ENCODE measurements at regions not wholly inside any gene's neighbourhood (a gene's known extent, or its start where the extent isn't known, plus 50 kb on each side); places are given as distances from the start of the nearest gene placed in this dataset.

DNA sequence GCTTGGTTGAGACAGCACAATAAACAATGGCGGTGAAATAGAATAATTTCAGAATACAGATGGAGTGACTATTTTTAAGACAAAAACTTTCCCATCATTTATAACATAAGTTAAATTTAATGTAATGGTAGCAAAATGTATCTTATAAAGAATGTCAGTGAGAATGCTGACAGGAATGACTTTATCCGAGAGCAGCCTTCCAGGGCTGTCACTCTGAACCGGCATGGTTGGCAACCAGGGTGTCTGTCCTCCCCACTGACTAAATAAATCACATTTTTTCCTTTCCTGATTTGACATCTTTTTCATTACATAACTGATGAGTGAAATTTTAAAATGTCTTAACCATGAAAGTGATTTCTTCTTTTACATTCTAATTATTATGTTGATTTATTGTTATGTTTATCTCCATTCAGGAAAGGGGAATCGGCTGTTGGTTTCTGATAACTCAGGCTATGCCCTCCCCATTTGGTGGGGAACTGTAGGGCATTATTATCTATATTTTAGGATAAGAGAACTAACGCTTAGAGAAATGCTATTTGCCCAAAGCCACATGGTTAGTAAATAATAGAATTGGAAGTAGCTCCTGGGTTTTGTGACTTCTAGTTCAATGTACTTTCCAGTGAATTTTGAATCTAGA, 109.2 kb upstream of the OGFRL1 start:
- in situ Hi-C loops (cut with HindIII; ENCODE audit: low sequenced_read_pairs) = no loop called here

DNA sequence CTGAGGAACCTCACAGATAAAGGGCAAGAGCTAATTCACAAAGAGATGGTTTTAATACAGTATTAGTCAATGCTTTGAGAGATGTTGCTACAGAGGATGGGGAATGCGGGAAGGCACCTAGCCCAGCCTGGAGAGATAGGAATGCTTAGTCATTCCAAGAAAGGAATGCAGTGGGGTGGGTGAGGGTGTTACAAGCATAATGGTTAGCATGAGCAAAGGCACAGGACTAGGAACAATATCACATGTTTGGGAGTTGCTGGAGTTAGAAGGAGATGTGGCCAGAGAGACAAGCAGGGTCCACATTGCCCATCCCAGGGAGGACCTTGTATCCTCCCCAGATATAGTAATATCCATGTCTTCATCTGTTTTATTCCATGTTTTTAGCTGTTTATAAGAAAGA, 107.0 kb upstream of the OGFRL1 start:
- in situ Hi-C loops (cut with HindIII; ENCODE audit: low sequenced_read_pairs) = no loop called here
- no peak for DNase-seq (ENCODE audit: low spot score)

More for the DNA sequence above, 109.2 kb upstream of the OGFRL1 start:
- DNase-seq (ENCODE audit: low spot score) = no peak

DNA sequence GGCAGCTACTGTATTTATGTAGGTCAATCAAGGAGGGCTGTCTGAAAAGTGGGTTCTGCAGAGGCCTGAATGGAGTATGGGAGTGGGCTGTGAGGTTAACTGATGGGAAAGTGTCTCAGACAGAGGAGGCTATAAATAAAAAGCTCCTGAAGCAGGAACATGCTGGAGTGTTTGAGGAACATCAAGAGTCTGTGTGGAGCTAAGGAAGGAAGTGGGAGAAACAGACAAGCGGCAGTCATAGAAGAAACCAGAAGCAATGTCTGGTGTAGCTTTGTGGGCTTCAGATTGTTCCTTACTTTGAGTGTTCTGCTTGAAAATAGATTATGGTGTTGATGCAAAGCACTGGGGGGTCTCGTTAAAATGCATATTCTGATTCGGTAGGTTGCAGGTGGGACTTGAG, 101.5 kb upstream of the OGFRL1 start:
- in situ Hi-C loops (cut with HindIII; ENCODE audit: low sequenced_read_pairs) = no loop called here
- no peak for DNase-seq (ENCODE audit: low spot score)

DNA sequence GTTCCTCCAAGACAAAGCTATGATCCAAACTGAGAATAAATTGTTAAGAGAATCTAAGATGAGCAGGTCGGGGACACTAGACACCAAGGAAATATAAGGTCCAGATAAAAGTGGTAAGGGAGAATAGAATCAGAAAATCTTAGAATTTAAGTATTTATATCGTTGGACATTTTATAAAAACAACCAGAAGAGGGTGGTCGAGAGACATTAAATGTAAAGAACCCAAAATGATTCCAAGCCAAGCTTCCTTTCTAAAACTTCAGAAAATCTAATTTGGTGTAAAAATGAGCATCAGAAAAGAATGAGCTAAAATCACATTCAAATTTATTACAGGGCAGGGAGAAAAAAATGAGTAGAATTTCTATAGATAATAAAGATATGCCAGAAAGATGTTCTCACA, 97.8 kb upstream of the OGFRL1 start:
- in situ Hi-C loops (cut with HindIII; ENCODE audit: low sequenced_read_pairs) = no loop called here
- DNase-seq (ENCODE audit: low spot score) = peak; percentile 60

DNA sequence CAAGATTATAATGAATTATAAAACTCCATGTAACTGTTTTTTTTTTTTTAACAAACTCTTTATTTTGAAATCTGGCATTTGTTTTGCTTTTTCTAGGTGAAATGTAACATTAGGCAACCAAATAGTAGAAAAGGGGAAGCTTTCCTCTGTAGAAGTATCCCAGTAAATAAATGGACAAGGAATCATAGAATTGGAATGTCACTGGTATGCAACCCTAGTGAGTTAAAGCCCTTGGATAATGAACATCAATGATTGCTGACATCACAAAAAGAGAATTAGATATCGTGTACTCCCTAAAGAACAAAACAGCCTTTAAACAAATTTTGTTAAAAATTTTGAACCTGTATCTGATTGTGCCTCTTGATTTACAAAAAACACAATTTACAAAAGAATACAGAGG, 93.9 kb upstream of the OGFRL1 start:
- in situ Hi-C loops (cut with HindIII; ENCODE audit: low sequenced_read_pairs) = no loop called here
- DNase-seq (ENCODE audit: low spot score) = no peak

DNA sequence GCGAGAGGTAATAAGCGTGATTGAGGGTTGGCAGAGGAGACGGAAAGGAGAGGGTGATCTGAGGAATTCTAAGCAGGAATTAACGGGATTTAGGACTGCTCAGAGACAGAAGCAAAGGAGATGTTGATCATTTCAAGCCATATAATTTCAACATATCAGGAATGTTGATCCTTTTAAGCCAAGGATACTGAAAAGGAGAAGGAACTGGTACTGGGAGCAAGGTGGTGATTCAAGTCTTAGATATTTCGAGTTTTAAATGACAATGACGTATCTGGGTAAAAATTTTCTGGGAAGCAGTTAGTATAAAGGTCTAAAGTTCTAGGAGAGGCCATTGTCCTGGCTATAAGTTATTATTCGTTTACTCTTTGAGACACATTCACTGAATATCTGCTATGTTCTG, 91.3 kb upstream of the OGFRL1 start:
- in situ Hi-C loops (cut with HindIII; ENCODE audit: low sequenced_read_pairs) = no loop called here
- DNase-seq (ENCODE audit: low spot score) = no peak

DNA sequence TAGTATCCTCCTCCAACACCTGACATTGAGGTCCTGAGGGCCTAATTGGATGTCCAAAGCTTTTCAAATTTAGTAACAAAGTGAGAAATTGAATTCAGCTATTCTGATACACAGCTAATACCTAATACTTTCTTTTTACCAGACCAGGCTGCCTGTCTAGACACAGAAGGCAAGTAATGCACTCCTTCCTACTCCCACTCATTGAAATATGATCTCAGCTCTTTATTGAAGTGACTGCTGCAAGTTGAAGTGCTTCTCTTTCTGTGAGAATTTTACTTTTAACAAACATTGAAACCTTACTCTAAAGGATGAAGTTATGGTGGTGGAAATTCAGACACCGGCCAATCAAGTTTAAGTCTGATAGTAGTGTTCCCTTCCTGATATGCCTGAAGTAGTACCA, 90.8 kb upstream of the OGFRL1 start:
- in situ Hi-C loops (cut with HindIII; ENCODE audit: low sequenced_read_pairs) = no loop called here
- DNase-seq (ENCODE audit: low spot score) = no peak

DNA sequence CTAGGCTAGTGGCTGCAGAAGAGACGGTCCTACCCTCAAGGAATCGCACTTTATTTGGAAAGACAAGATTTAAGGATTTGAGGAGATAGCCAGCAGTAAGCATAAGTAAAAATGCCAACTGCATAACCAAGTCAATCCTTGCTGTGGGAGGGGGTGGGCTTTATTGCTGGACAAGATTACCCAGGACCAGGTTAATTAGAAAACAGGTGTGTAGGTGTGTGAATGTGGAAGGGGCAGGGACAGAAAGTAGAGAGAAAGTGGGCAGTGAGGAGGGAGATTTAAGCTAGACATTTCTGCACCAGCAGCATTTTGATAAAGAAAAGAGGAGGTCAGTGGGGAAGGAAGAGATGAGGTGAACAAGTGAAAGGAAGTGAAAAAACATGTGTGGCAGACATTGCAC, 89.7 kb upstream of the OGFRL1 start:
- in situ Hi-C loops (cut with HindIII; ENCODE audit: low sequenced_read_pairs) = no loop called here
- DNase-seq (ENCODE audit: low spot score) = no peak

DNA sequence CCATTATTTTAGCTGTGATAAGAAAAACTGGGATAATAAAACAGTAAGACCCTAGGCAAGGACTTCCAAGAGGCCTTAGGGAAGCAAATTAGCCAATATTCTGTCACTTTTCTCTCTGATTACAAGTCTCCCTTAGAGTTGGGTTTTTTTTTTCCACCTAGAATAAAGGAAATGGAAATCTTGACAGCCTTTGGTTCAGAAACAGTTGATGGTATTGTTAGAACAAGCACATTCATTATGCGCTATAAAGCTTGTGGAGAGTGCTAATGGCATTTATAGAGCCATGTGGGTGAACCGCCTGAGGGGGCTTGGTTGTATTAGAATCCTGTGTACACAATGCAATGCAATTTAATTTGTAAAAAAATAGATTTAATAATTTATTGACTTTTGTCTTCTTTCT, 88.9 kb upstream of the OGFRL1 start:
- no peak for DNase-seq (ENCODE audit: low spot score)
- in situ Hi-C loops (cut with HindIII; ENCODE audit: low sequenced_read_pairs) = no loop called here

DNA sequence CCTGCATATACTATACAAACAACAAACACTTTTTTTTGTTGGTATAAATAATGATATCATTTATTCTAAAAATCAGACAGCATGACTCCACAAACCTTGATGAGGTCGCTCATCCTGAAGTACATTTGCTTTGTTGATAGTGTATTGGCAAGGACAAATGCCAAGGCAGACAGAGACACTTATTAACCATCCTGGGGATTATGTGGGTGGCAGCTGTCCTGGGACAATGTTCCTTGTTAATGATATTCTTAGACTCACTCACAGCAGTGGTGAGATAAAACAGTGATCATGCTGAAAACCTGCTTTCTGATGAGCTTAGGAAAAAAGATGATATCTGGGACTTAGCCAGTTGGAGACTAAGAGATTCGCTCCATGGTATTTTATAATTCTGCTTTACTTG, 85.4 kb upstream of the OGFRL1 start:
- DNase-seq (ENCODE audit: low spot score) = peak; percentile 39
- in situ Hi-C loops (cut with HindIII; ENCODE audit: low sequenced_read_pairs) = no loop called here

DNA sequence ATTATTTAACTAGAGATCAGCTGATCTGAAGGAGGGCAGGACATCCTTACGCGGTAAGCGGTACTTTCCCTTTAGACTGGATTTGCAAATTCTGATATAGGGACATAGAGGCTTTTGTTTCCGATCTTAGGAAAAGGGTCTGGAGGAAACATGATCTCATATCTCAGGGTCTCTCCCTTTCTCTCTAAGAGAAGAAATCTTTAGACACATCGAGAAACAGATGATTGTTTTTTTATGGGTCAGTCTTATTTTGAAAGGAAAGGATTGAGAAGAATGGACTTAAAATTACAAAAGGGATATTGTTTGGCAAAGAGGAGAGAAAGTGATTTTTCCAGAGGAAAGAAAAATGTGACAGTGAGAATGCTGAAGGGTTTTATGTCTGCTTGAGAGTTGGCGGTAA, 83.9 kb upstream of the OGFRL1 start:
- no peak for DNase-seq (ENCODE audit: low spot score)
- in situ Hi-C loops (cut with HindIII; ENCODE audit: low sequenced_read_pairs) = no loop called here

DNA sequence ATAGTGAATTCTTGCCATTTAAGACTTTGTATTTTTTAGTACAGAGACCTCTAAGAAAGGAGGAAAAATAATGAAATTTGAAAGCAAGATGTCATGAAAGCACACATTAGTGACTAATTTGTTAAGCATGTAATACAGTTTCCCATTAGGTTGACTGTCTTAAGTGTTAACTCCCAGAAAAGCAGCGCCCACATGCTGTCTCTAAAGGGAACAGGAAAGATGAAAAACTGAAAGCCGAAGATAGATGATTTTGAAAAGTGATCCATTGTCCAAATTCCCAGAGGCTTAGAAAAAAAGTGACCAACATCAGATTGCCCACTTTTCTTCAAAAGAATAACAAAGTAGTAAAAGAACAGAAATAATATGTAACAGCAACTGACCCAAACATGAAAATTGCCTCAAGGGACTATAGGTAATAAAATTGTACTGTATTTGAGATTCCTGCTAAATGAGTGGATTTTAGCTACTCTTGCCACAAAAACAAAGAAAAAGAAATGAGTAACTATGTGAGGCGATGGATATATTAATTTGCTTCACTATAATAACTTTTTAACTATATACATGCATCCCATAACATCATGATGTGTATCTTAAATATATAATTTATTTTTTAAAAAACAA, 83.2 kb upstream of the OGFRL1 start:
- DNase-seq (ENCODE audit: low spot score) = no peak
- in situ Hi-C loops (cut with HindIII; ENCODE audit: low sequenced_read_pairs) = no loop called here

DNA sequence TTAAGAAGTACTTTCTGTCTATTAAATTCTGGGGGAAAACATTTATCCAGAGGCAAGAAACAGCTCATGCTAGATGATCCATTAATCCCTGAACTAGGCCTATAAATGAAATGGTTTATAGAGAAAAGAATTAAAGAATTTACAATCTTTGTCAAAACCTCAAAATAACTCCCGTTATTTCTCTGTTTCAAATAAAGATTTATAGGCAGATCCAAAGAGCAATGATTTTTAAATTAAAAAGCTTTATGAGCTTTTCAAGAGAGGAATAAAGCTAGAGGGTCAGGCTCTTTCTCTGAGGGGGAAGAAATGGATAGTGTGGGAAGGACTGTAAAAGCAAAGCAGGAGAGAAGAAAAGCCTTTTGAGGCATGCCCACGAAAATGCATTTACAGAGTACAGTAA, 82.5 kb upstream of the OGFRL1 start:
- in situ Hi-C loops (cut with HindIII; ENCODE audit: low sequenced_read_pairs) = no loop called here
- no peak for DNase-seq (ENCODE audit: low spot score)

DNA sequence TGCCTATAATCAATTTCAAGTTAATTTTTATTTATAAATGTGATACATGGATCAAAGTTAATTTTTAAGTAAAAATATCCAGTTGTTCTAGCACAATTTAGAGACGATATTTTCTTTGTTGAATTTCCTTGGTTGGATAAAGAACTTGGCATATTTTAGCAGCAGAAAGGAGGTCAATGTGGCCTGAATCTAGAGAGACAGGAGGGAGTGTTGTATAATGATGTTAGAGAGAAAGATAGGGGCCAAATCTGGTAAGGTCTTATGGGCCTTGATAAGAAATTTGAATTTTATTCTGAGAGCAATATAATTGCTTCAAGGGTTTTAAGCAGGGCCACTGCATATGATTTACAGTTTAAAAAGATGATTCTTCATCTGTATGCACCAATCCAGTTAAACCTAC, 79.4 kb upstream of the OGFRL1 start:
- DNase-seq (ENCODE audit: low spot score) = peak; percentile 93
- in situ Hi-C loops (cut with HindIII; ENCODE audit: low sequenced_read_pairs) = no loop called here

DNA sequence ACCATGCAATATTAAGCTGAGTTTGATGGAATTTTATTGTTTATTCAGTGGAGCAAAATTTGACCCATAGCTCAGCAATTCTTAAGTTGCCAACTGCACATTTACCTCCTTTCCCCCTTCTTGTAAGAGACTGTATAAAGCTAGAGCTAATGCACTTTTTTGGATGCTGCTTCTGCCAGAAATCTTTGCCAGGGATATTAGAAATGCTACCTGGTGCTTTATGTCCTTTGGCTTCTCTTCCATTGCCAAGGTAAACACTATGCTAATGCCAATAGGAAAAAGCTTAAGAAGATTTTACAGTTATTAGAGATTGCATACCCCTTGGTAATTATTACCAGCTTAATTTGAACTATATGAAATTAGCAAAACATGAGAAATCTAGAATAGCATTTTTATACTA, 79.0 kb upstream of the OGFRL1 start:
- in situ Hi-C loops (cut with HindIII; ENCODE audit: low sequenced_read_pairs) = no loop called here

DNA sequence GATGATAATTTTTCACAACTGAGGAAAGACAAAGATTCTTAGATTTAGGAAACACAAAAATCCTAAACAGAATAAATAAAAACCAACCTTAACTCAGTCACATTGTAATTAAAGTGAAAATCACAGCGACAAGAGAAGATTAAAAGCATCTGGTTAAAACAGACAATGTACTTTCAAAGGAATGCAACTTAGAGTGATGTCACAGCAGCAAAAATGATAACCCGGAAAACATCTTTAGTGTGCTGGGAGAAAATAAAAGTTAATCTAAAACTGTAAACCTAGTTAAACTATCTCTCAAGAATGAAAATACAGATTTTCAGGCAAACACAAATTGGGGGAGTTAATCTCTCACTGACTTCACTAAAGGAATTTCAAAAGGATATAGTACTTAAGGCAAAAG, 76.8 kb upstream of the OGFRL1 start:
- no peak for DNase-seq (ENCODE audit: low spot score)
- in situ Hi-C loops (cut with HindIII; ENCODE audit: low sequenced_read_pairs) = no loop called here

More for the DNA sequence above, 79.0 kb upstream of the OGFRL1 start:
- DNase-seq (ENCODE audit: low spot score) = peak; percentile 88

DNA sequence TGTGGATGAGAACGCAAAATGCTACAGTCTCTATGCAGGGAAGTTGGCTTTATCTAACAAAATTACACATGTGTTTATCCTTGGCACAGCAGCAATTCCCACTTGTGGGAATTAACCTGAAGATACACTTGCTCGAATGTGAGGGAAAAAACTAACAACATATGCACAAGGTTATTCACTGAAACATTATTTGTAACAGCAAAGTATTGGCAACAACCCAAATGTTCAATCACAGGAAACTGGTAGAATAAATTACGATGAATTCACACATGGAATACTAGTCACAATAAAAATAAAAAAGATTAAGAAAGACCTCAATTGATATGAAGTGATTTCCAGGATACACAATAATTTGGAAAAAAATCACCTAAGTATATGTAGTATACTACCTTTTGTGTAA, 68.1 kb upstream of the OGFRL1 start:
- DNase-seq (ENCODE audit: low spot score) = peak; percentile 16
- in situ Hi-C loops (cut with HindIII; ENCODE audit: low sequenced_read_pairs) = no loop called here

DNA sequence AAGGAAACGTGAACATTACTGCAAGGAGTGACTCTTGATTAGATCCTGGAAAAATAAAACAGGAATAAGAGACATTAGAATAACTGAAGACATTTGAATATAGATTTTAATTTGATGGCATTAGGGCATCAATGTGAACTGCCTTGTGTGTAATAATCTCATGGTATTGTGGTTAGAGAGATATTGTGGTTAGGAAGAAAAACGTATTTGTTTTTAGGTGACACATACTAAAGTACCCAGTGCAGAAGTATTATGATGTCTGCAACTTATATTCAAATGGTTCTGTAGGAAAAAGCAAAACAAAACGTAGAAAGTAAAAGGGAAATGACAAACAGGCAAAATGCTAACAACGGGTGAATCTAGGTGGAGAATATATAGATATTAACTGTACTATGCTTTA, 65.9 kb upstream of the OGFRL1 start:
- in situ Hi-C loops (cut with HindIII; ENCODE audit: low sequenced_read_pairs) = no loop called here
- no peak for DNase-seq (ENCODE audit: low spot score)

DNA sequence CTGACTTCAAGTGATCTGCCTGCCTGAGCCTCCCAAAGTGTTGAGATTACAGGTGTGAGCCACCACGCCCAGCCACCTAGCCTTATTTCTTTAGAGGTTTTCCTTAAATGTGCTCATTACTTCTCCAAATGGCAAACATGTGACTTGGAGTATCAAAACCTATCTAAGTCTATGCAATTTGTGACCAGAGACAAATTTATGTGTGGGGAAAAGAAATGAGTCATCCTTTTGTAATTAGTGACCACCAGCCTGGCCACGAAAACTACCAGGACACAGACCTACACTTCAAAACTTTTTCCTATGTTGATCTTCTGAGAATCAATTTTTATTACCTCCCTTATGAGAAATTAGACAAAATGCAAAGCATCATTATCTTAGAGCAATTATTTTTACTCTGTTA, 64.6 kb upstream of the OGFRL1 start:
- DNase-seq (ENCODE audit: low spot score) = no peak
- in situ Hi-C loops (cut with HindIII; ENCODE audit: low sequenced_read_pairs) = no loop called here

DNA sequence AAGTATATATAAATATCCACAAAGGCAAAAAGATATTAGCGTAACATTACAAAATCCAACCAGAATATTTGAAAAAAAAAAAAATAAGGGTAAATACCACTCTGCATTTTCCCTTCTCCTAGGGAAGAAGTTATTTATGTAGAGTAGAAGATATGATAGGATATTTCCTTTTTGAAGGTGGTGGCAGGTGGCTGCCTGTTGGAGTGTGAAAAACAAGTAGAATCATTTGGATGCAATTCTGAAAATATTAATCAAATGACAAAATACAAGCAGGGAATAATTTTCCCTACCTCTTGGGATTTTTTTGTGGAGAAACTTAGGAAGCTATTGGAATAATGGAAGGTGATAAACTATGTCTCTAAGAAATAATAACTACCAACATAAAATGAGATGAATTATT, 62.5 kb upstream of the OGFRL1 start:
- peak; percentile 92 for DNase-seq (ENCODE audit: low spot score)
- in situ Hi-C loops (cut with HindIII; ENCODE audit: low sequenced_read_pairs) = no loop called here

DNA sequence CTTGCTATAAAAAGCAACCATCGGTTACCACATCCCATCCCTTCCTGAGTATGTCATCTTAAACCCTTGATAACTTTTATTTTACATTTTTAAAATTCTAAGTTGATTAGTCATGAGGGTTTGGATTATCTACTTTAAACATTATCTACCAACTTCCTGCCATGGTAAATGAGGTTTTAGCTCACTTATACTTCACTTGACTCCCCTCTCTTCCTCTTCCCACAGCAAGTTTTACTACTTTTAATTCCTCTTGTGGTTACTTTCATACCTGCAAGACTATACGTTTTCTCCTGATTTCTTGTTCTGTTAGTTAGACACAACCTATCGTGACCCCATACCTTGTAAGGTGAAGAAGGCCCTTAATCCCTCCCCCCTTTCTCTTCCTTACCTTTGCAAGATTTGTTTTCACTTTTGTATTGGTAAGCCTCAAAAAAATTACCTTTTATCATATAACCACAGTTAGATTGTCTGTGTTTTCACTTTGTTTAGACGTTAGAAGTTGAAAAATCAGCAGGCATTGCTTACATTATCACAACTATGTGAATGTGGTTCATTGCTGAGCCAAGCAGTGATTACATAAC, 60.1 kb upstream of the OGFRL1 start:
- in situ Hi-C loops (cut with HindIII; ENCODE audit: low sequenced_read_pairs) = no loop called here
- no peak for DNase-seq (ENCODE audit: low spot score)
